Gastroesophageal sphincter (tissue), 4 donors: ENCODE measurements at regions not wholly inside any gene's neighbourhood (a gene's known extent, or its start where the extent isn't known, plus 50 kb on each side); places are given as distances from the start of the nearest gene placed in this dataset.
"Not testable (repeated sequence)": the region's sequence is repeated elsewhere in the genome, so short reads cannot be mapped to it uniquely, and the experiment has no call there.

ENCODE experiments used
- ATAC-seq: fragments of 150-250 bp; one replicate; pipeline ENCODE4 v1.9.1; 2016; ENCODE audit warnings: mild to moderate bottlenecking, moderate library complexity
- H3K27ac ChIP-seq, 4 donors: fragments of 200-600 bp; sonication (generic) in 3 of 4; 1 replicate in 3 of 4; 2 replicates in 1 of 4; pipeline ENCODE4 v1.5.1; 2016 to 2019
- H3K27me3 ChIP-seq: fragments of 200-600 bp; sonication (generic); one replicate; pipeline ENCODE4 v1.5.1; 2019
- H3K36me3 ChIP-seq, 2 donors: fragments of 200-600 bp; sonication (generic); one replicate each; pipeline ENCODE4 v1.5.1; 2019; ENCODE audit warnings: control low read depth in 1 of 2
- H3K4me1 ChIP-seq, 3 donors: fragments of 200-600 bp; sonication (generic); 1 replicate in 2 of 3; 2 replicates in 1 of 3; pipeline ENCODE4 v1.5.1; 2016 to 2019; ENCODE audit warnings: control low read depth in 2 of 3
- H3K4me3 ChIP-seq, 2 donors: fragments of 200-600 bp; sonication (generic); one replicate each; pipeline ENCODE4 v1.5.1; 2019; ENCODE audit warnings: mild to moderate bottlenecking in 1 of 2, moderate library complexity in 1 of 2
- H3K9me3 ChIP-seq, 3 donors: fragments of 200-600 bp; sonication (generic); one replicate each; pipeline ENCODE4 v1.5.1; 2017 to 2019; ENCODE audit warnings: control low read depth in 2 of 3
- EP300 ChIP-seq: sonication (generic); formaldehyde crosslinking; IDR thresholded peaks from one replicate; pipeline ENCODE4 v1.6.1; 2017; ENCODE audit warnings: antibody characterized with exemption, mild to moderate bottlenecking
- POLR2A ChIP-seq, 2 donors: fragments of 450-650 bp; IDR thresholded peaks; one replicate each; pipeline ENCODE4 v1.6.1; 2017; ENCODE audit warnings: antibody characterized with exemption in 2 of 2, mild to moderate bottlenecking in 2 of 2, moderate library complexity in 1 of 2
- POLR2AphosphoS5 ChIP-seq: sonication (generic); formaldehyde crosslinking; IDR thresholded peaks from one replicate; pipeline ENCODE4 v1.6.1; 2017; ENCODE audit warnings: antibody characterized with exemption
- whole genome bisulfite sequencing, 2 donors: methylation state at CpG; one replicate each; pipeline ENCODE4 v1.1.5; 2018; ENCODE audit warnings: low coverage in 1 of 2; 5-methylcytosine and 5-hydroxymethylcytosine counted together
- TF ChIP-seq, protein P1 (sequence below), 4 experiments: fragments of 200-600 bp in 2 of 4; fragments of 450-650 bp in 2 of 4; sonication (generic) in 1 of 4; IDR thresholded peaks; one replicate each; pipeline ENCODE4 v1.5.1; 2017 to 2019; ENCODE audit warnings: antibody characterized with exemption in 4 of 4, mild to moderate bottlenecking in 2 of 4, moderate library complexity in 2 of 4

DNA sequence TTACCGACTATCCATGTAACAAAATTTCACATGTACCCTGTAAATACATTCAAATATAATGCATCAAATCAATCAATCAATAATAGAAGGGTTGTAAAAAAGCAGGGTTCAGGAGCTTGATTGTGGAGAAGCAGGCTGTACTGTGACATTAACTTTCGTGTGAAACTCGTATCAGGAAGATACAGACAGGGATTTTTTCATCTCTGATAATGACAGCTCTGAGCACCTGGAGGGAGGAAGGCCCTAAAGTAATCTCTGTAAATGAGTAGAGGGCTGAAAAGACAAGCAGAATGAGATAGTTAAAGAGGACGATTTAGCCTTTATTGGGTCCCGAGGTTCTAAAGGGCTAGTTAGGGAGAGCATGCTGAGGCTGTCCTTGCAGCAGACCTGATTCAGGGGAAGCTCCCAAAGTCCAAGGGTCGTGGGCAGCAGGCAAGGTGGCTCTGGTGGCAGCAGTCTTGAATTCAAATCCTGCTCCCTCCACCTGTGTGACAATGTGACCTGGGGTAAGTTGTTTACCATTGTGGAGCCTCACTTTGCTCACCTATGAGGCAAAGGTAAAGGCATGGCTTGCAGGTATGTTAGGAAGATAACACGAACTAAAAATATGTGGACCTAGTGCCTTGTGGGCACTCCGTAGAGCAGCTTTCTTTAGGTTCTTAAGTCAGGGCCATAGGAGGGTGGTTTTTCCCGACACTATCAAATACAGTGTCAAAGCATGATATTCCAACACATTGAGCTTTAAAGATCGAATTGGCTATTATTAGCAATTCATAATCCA is 219.4 kb upstream of the MYLIP start:
- H3K9me3 ChIP-seq: no peaks in the 10 kb centered on the region
- TF ChIP-seq EP300: no peak
- TF ChIP-seq, protein P1, sequence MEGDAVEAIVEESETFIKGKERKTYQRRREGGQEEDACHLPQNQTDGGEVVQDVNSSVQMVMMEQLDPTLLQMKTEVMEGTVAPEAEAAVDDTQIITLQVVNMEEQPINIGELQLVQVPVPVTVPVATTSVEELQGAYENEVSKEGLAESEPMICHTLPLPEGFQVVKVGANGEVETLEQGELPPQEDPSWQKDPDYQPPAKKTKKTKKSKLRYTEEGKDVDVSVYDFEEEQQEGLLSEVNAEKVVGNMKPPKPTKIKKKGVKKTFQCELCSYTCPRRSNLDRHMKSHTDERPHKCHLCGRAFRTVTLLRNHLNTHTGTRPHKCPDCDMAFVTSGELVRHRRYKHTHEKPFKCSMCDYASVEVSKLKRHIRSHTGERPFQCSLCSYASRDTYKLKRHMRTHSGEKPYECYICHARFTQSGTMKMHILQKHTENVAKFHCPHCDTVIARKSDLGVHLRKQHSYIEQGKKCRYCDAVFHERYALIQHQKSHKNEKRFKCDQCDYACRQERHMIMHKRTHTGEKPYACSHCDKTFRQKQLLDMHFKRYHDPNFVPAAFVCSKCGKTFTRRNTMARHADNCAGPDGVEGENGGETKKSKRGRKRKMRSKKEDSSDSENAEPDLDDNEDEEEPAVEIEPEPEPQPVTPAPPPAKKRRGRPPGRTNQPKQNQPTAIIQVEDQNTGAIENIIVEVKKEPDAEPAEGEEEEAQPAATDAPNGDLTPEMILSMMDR (IDR thresholded peaks at IDR 0.05): no peak
- TF ChIP-seq POLR2AphosphoS5: no peak
- no peak for TF ChIP-seq POLR2A (IDR thresholded peaks at IDR 0.05)
- H3K27ac ChIP-seq: no peak overlapping the region
- WGBS, 2 donors: 90 to 93% methylated on average over 7 to 9 of the region's 10 CpGs
- H3K27me3 ChIP-seq: no peaks in the 10 kb centered on the region
- ATAC-seq: no peak
- H3K36me3 ChIP-seq: no peaks in the 10 kb centered on the region
- H3K4me3 ChIP-seq: no peak overlapping the region
- H3K4me1 ChIP-seq: no peaks in the 10 kb centered on the region

DNA sequence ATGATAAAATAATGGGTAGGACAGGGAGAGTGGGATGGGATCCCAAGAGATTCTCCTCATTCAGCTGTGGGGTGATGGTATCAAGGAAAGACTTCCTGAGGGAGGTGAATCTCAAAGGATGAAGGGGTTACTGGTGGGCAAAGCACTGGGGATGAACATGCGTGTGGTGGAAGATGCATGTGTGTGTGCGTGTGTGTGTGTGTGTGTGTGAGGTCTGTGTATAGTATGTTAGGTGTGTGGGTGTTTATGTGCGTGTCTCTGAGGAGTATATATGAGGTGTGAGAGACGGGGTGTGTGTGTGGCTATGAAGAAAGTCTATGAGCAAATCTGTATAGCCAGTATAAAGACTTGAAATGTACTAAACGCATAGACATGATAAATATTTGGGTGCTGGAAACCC is 220.0 kb upstream of the MYLIP start:
- 33 to 76% methylated on average over 1 to 5 of the region's 5 CpGs for WGBS, 2 donors
- H3K4me1 ChIP-seq: no peaks in the 10 kb centered on the region
- ATAC-seq: no peak
- H3K9me3 ChIP-seq: no peaks in the 10 kb centered on the region
- no peak overlapping the region for H3K4me3 ChIP-seq
- no peaks in the 10 kb centered on the region for H3K27me3 ChIP-seq
- H3K36me3 ChIP-seq: no peaks in the 10 kb centered on the region
- H3K27ac ChIP-seq: no peak overlapping the region
- no peak for TF ChIP-seq POLR2A (IDR thresholded peaks at IDR 0.05)
- TF ChIP-seq, protein P1 (IDR thresholded peaks at IDR 0.05): no peak
- no peak for TF ChIP-seq EP300
- no peak for TF ChIP-seq POLR2AphosphoS5

DNA sequence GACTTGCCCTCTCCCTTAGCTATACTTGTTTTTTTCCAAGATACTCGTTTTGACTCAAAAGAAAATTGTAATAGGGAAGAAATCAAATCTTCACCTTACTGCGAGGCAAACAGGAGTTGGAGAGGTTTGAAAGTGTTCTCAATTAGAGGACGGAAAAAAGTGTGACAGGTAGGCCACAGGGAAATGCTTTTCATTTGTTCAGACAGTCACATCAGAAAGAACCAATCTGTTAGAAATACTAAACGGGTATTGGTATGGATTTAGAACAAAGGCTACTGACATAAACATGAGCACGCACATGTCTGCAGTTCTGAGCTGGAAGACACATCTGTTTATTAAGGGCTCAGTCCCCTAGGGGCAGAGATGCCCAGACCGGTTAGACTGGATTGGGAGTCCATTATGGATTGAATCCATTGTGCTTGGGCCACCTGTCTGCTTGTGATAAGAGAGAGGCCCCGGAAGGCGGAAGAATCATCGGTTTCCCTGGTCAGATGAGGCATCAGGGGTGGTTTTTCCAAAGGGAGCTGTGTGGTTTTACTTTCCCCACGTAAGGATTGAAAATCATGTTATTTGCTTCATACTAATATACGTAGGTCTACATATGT is 220.9 kb upstream of the MYLIP start:
- Histone ChIP-seq H3K9me3 (no peaks in the 10 kb centered on the region), H3K36me3 (no peaks in the 10 kb centered on the region), H3K27me3 (no peaks in the 10 kb centered on the region), H3K4me1 (no peaks in the 10 kb centered on the region), H3K27ac (no peak overlapping the region), H3K4me3 (no peak overlapping the region)
- TF ChIP-seq, protein P1 (IDR thresholded peaks at IDR 0.05): no peak
- TF ChIP-seq EP300 (no peak), POLR2A (IDR thresholded peaks at IDR 0.05) (no peak), POLR2AphosphoS5 (no peak)
- 78 to 89% methylated on average over 8 to 11 of the region's 11 CpGs for WGBS, 2 donors
- no peak for ATAC-seq

DNA sequence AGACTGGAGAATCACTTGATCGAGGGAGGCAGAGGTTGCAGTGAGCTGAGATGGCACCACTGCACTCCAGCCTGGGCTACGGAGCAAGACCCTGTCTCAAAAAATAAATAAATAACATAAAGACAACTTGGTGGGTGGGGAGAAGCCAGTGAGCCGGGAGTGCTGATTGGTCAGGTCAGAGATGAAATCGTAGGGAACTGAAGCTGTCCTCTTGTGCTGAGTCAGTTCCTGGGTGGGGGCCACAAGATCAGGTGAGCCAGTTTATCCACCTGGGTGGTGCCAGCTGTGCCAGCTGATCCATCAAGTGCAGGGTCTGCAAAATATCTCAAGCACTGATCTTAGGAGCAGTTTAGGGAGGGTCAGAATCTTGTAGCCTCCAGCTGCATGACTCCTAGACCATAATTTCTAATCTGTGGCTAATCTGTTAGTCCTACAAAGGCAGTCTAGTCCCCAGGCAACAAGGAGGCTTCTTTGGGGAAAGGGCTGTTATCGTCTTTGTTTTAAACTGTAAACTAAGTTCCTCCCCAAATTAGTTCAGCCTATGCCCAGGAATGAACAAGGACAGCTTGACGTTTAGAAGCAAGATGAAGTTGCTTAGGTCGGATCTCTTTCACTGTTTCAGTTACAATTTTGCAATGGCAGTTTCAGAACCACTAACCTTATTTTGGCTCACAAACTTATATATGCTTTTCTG is 221.5 kb upstream of the MYLIP start:
- H3K4me1 ChIP-seq, ATAC-seq, H3K36me3 ChIP-seq, H3K27me3 ChIP-seq, H3K27ac ChIP-seq, H3K4me3 ChIP-seq, H3K9me3 ChIP-seq: not testable (repeated sequence)
- WGBS, 2 donors: 65 to 67% methylated on average over 4 to 6 of the region's 7 CpGs

DNA sequence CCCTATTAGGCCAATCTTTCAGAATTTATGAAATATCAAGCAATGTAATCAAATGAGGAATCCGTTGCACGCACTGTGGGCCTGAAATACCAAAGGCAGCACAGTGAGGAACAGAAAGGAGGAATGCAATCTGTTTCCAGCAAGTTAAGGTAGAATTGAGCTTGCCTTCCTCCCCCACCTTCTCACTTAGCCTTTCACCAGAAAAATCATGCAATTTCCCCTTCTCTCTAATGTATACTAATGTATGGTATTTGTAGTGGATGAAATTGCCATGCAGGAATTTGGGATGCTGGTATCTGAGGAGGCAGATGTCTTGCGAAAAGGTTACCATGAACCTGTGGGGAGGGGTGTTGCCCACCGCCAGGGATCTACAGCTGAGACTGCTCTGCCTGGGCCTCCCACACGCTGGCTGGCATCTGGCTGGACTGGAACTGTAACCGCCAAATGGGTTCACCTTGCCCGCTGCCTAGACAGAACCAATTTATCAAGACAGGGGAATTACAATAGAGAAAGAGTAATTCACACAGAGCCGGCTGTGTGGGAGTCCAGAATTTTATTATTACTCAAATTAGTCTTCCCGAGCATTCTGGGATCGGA is 222.4 kb upstream of the MYLIP start:
- no peaks in the 10 kb centered on the region for H3K36me3 ChIP-seq
- no peaks in the 10 kb centered on the region for H3K27me3 ChIP-seq
- H3K4me3 ChIP-seq: no peak overlapping the region
- ATAC-seq: no peak
- 91 to 96% methylated on average over 7 to 9 of the region's 10 CpGs for WGBS, 2 donors
- H3K4me1 ChIP-seq: no peaks in the 10 kb centered on the region
- H3K27ac ChIP-seq: no peak overlapping the region
- TF ChIP-seq POLR2AphosphoS5 (no peak), POLR2A (IDR thresholded peaks at IDR 0.05) (no peak), EP300 (no peak)
- TF ChIP-seq, protein P1 (IDR thresholded peaks at IDR 0.05): no peak
- no peaks in the 10 kb centered on the region for H3K9me3 ChIP-seq
